ENCODE measurements at regions not wholly inside any gene's neighbourhood (a gene's known extent, or its start where the extent isn't known, plus 50 kb on each side); places are given as distances from the start of the nearest gene placed in this dataset.
"Not testable (repeated sequence)": the region's sequence is repeated elsewhere in the genome, so short reads cannot be mapped to it uniquely, and the experiment has no call there.

DNA sequence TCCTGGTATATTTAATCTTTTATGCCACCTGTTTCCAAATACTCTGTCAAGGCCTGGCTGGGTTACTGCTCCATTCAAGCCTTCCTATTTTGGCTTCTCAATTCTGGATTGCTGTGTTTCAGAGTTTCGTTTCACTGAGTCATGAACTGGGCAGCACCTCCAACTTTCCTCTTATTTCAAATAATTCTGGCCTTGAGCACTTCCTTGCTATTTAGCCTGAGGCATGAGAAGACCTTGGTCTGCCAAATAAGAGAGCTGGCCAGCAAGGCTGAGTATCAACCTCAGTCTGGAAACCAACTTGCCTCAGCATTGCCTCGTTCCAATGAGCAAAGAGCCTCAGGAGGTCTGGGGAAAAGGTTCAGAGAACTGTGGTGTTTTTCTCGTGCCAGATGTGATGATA lies 66.6 kb downstream of the TNFAIP3 start:
- DNase-seq, result peak; percentile 18

DNA sequence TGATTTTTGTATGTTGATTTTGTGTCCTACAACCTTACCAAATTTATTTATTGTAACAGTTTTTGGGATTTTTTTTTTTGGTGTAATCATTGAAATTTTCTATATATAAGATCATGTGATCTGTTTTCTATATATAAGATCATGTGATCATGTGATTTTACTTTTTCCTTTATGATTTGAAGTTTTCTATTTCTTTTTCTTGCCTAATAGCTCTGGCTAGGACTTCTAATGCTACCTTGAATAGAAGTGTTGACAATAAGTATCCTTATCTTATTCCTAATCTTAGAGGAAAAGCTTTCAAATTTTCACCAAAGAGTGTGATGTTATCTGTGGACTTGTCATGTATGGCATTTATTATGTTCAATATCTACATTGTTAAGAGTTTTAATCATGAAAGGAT lies 69.7 kb downstream of the TNFAIP3 start:
- DNase-seq, result no peak

DNA sequence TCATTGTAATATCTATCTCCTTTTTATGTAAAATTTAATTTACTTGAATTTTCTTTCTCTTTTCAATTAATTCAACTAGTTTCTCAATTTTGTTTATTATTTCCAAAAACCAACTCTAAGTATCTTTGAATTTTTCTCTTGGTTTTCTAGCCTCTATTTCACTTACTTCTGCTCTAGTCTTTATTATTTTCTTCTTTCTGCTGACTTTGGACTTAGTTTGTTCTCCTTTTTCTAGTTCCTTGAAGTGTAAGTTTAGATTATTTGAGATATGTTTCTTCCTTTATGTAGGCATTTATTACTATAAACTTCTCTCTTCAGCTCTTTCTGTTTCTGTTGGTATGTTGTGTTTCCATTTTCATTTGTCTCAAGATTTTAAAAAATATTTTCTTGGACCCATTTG lies 70.8 kb downstream of the TNFAIP3 start:
- DNase-seq, result no peak

DNA sequence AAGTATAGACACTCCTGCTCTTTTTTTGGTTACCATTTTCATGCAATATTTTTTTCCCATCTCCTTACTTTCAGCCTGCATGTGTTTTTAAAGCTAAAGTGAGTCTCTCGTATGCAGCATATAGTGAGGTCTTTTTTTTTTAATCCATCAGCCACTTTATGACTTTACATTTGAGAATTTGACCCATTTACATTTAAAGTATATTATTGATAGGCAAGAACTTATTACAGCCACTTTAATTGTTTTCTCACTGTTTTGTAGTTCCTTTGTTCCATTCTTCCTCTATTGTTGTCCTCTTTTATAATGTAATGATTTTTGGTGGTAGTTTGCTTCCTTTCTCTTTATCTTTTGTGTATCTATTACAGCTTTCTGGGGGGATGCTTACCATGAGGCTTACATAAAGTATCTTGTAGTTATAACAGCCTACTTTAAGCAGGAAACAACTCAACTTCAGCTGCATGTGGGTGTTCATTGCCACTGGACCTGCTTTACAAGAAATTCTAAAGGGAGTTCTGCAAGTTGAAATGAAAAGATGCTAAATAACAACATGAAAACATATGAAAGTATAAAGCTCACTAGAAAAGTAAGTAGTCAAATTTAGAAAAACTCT lies 71.8 kb downstream of the TNFAIP3 start:
- DNase-seq, result no peak

DNA sequence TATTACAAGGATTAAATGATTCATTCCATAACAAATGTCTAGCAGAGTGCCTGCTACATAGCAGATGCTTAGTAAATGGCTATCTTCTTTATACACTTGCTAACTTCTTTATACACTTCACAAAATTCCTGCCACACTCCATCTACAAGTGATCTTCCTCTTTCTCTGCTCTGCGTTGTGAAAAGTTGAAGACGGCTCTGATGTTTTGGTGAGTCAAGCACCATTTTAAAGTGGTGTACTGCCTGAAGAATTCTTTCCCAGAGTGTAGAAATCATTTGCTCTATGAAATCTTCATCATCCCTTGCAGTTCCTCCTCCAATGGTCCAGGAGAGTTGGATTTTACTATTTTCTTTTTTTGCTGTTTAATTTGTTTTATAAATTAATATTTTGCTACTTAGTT lies 74.9 kb downstream of the TNFAIP3 start:
- no peak for DNase-seq

DNA sequence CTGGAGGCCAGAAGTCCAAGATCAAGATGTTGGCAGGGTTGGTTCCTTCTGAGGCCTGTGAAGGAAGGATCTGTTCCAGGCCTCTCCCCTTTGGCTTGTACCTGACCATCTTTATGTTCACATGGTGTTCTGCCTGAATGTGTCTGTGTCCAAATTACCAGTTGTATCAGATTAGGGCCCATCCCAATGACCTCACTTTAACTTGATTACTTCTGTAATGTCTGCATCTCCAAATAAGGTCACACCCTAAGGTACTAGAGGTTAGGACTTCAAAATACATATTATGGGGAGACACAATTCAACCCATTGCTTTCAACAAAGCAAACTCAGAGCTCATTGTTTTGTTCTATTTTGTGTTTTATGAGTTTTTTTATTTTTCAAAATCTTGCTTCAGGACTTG lies 75.7 kb downstream of the TNFAIP3 start:
- DNase-seq, result no peak

DNA sequence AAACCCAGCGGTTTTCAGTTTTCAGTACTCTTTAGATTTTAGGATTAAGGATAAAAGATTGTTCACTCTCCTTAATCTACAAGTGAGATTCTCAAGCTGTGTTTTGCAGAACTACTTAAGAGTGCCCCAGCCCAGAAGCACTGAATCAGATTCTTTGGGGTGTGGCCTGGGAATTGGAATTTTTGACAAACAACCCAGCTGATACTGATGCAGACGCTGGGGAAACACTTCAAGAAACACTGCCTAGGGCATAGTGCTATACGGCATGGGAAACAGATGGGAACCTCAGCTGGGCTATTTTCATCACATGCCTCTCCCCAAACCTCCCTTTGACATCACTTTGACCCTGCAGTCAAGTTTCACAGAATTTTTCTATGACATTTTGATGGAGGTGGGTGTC lies 77.3 kb downstream of the TNFAIP3 start:
- DNase-seq, result not testable (repeated sequence)

DNA sequence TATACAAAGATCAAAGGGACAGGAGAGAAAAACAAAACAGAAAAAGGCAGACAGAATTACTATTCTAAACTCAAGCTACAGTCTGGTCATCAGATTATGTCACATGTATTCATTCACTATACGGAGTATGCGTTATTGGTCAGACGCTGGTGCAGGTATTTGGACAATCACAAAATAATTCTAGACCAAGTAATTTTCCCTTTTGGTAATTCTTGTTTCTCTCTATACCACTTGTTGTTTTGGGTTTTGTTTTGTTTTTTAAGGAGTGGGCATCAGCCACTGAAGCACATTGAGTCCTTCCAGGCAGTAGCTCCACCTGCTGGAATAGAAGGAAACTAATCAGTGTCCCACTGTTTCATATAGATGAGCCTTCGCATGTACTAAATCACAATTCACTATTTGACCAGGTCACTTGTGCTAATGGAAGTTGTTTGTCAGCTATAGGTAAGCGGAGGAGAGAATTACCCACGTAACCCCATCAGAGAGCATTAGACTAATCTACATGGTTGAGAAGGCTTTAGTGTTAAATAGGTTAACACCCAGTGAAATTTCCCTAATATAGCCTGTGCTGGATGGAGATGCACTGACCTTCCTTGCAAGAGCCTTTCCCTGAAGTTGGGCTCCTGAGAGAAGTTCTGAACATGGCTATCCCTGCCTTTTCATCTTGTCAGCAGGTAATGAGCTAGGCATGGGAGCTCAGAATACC lies 77.9 kb downstream of the TNFAIP3 start:
- DNase-seq, result no peak

DNA sequence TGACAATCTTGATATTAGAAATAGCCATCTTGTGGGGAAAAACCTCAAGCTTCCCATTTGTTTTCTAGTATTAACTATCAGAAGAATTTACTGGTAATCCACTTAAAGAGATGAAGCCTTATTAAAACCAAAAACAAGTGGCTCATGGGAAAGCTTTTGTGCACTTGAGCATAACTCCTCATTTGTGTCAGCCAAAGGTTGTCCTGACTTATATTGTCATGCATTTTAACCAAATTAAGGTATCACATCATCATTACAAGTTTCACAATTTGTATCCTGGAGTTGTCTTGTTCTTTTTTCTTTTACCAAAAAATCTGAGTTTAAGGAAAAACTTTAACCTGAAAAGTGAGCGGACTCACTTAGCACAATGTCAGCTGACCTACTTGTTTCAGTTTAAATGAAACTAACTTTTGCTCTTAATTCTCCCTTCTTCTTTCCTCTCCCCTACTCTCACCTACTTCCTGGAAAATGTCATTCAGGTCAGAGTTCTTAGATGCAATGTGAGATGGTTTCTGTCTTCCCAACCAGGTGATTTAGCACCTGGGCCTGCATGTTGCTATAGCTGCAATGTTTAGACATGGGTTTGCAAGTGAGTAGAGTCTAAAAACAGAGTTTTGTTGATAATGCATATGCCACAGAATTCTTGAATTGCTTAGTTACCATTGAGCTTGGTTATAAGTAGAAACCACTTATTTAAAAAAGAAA lies 82.8 kb downstream of the TNFAIP3 start:
- DNase-seq, result no peak

DNA sequence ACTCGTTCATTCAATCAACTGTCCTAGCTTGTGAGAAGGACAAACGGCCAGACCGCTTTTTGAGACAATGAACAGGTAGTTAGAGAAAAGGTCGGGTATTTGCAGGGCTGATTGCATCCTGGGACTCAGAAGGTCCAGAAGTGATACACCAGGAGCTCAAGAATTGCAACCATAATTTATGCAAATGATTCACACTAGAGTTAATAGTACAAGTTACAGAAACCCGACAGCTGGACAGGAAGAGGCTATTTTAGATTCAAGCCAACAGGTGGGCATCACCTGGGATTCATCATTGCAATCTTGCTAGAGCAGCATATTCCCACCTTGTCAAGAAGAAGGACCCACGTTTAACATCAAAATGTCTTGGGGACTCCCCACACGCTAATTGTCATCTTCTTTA lies 83.5 kb downstream of the TNFAIP3 start:
- no peak for DNase-seq

DNA sequence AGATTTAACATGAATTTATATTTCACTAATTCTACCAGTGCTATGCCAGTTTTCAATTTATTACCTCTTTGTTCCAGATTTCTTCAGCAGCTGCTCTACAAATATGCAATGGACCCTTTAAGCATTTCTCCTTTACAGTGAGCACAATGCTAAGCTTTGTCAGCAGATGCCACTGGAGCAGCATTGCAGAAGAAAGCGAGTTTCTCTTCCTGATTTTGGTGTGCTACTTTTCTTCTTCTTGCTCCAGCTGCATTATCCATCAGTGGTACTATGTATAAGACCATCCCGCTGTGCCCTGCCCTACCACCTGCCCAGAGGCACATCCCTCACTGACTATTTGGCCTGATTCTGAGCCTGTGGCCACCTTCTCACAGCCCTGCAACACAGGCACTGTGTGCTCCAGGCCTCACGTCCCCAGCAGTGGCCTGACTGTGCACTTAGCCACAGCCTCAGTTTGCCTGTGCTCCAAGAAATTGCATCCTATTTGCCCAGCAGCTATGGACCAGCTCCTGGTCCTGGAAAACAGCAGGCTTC lies 84.1 kb downstream of the TNFAIP3 start:
- DNase-seq, result no peak

DNA sequence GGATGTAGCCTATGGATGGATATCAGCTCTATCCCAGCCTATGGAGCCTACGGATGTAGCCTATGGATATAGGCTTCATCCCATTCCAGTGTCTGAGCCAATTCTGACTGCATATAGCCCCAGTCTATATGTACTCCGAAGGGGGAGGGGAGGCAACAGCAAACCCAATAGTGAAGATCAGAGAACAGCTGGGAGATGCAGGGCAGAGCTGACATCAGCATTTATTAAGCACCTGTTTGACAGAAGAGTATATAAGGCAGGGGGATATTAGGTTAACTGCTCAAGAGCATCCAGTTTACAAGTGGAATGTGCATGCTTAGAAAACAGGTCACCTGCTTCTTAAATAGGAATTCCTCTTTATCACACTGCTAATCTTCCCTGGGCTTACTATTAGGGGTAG lies 85.2 kb downstream of the TNFAIP3 start:
- DNase-seq, result no peak

DNA sequence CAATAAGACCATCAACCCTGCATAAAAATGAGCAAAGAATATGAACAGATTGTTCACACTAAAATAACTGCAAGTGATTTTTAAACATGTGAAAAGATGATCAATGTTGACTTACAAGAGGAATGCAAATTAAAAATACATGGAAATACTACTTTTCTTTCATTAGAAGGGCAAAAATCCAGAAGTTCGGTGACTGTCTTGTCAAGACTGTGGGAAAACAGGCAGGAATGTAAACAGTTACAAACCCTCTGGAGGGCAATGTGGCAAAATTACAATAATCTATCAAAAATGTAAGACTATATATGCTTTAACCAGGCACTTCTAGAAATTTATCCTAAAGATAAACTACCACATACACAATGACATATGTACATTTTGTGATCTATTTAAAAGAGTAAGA lies 86.7 kb downstream of the TNFAIP3 start:
- DNase-seq, result no peak

DNA sequence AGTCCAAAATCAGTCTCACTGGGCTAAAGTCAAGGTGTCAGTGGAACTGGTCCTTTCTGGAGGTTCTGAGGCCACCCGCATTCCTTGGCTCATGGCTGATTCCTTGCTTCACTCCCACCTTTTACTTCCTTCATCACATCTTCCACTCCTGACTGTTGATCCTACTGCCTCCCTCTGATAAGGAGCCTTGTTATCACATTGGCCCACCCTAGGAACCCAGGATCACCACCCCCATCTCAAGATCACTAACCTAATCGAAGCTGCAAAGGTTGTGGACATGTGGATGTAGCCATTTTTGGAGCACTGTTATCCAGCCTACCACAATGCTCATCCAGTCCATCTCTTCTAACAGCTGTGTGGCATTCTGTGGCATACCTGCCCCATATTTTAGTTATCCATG lies 87.2 kb downstream of the TNFAIP3 start:
- DNase-seq, result no peak

DNA sequence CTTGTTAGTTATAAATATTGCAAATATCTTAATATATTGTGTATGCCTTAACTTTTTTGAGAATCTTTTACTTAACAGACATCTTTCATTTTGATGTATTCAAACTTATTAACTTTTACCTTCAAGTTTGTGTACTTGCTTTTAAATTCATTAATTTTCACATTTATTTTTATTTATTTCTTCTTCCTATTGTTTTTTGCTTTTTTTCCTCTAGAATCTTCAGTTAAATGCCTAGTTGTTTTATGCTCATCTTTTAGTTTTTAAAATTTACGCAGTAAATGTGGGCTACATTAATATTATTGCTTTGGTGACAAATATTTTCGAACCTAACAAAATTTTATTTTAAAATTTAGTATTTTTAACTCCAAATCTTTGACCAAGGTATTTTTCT lies 89.0 kb downstream of the TNFAIP3 start:
- DNase-seq, result no peak

DNA sequence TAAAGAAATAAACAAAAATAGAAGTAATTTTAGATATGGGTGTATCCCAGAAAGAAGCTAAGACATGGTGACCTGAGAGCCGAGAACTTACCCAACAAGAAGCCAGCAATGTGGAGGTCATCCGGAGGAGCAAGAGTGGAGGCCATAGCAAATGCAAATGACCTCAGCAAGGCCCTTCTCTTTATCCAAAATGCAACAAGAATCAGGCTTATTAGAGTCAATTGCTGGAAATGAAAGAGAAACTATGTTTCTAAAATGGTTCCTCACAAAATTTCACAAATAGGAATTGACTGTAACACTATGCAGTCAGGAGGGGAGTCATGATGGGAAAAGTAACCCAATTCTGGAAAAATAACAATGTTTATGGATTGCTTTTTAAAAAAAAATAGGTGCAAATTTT lies 90.4 kb downstream of the TNFAIP3 start:
- DNase-seq, result no peak

DNA sequence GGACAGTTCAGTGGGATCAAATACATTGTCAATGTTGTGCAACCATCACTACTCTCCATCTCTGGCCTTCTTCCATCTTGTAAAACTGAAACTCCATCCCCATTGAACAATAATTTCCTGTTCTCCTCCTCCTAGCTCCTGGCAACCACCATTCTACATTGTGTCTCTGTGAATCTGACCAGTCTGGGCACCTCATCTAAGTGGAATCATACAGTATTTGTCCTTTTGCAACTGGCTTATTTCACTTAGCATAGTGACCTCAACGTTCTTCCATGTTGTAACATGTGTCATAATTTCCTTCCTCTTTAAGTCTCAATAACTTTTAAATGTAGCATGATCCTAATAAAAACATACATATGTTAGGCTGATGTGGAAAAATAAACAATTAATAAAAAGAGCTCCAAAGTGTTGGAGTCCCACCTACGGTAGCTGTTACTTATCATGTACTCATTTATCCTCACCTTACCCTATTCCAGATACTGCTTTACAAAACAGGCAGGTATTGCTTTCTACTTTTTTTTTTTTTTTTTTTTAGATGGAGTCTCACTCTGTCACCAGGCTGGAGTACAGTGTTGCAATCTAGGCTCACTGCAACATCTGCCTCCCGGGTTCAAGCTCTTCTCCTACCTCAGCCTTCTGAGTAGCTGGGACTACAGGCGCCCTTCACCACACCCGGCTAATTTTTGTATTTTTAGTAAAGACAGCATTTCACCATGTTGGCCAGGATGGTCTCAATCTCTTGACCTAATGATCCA lies 91.9 kb downstream of the TNFAIP3 start:
- DNase-seq, result no peak

DNA sequence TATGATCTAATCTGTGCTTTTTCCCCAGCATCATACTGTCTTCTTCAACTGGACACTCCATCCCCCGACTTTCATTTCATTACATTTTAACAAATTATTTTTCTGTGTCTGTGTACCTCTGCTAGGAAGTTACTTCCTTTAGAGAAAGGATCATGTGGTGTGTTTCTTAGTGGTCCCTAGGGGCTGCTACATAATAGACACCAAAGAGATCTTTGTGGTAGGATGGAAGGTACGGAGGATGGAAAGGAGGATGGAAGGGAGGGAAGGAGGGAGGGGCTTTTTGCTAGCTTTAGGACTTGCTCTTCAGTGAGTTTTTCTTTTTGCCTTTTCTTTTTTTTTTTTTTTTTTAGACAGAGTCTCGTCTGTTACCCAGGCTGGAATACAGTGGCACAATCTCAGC lies 95.7 kb downstream of the TNFAIP3 start:
- no peak for DNase-seq

DNA sequence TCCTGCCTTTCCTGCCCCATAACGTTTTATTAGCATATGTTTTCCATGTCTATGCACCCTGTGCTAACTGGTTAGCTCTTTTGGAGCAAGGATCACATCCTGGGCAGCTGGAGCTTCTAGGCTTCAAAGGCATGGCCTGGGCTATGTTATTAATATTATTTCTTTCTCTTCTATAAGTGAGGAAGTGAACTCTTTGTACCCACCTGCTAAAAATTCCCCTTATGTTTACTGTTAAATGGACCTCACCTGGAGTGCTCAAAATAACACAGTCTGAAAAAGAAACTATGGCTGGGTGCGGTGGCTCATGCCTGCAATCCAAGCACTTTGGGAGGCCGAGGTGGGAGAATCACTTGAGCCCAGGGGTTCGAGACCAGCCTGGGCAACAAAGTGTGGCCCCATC lies 97.8 kb downstream of the TNFAIP3 start:
- DNase-seq, result no peak

DNA sequence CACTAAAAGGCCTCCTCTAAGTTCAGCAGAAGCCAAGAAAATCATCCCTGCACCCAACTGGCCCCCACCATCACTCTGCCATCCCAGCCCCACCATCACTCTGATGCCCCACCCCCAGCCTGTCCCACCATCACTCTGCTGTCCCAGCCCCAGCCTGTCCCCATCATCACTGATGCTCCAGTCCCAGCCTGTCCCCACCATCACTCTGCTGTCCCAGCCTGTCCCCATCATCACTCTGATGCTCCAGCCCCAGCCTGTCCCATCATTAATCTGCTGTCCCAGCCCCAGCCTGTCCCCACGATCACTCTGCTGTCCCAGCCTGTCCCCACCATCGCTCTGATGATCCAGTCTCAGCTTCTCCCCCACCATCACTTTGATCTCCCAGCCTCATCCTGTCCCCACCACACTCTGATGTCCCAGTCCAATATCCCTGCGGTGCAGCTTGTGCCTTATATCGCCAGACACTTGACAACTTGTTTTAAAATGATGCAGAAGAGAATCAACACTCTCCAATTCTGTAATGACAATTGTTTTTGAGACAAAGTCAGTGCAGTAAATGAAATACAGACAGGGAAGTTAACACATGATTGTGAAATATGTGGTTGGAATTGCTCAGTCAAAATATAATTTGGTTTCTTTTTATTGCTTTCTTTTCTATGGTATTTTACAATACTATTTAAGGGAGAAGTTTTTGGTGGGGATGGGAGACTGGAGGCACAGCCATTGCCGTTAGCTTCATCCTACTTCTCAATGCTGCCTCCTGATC lies 100.8 kb downstream of the TNFAIP3 start:
- no peak for DNase-seq

DNA sequence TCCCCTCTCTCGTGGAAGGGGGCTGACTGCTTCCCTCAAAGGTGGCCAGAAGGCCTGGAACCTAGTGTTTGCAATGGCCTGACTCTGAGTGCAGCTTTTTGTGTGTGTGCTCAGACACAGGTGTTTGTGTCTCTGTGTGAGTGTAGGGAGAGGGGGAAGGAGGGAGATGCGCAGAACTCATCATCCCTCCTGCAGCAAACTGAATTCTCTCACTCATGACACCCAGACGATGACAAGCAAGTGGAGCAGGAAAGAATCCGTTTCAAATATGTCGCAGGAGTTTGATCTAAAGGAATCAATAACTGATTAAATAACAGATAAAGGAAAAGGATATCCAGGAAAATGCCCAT lies 101.4 kb downstream of the TNFAIP3 start:
- no peak for DNase-seq

DNA sequence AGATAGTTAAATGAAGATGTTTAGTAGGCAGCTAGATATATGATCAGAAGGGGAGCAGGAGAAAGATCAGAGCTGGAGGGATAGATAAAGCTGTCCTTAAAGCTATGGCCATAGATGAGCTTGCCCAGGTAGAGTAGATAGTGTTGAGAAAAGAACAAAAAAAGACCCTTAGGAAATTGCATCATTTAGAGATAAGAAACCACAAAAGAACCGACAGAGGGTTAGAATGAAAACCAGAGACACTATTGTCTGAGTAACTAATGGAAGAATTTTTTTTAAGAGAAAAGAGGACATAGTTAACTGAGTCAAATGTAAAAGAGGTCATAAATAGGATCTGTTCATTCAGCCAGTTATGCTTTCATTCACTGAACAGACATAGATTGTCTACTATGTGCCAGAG lies 101.8 kb downstream of the TNFAIP3 start:
- no peak for DNase-seq

DNA sequence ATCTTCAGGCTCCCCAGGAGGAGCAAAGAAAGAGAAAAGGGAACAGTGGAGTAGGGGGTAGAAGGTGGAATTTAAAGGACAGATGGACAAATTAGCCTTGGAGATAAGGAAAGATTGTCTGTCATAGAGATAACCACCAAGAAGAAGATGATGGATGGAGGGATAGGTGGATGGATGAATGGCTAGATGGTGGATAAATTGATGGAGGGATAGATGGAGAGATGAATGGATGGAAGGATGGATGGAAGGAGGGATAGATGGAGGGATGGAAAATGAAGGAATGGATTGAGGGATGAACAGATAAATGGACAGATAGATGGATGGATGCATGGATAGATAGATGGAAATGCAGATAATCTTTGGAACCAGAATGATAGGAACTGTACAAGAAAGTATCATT lies 102.8 kb downstream of the TNFAIP3 start:
- DNase-seq, result no peak
